GM13976 (cell line): ENCODE measurements at regions not wholly inside any gene's neighbourhood (a gene's known extent, or its start where the extent isn't known, plus 50 kb on each side); places are given as distances from the start of the nearest gene placed in this dataset.
A peak's percentile ranks its signal among the peaks of the same experiment; 100 is the strongest.

ENCODE experiments used
- DNase-seq: peaks from one replicate; pipeline ENCODE4 v3.0.0; 2012; ENCODE audit warnings: low spot score
- CTCF ChIP-seq: IDR thresholded peaks from 2 replicates; pipeline ENCODE4 v1.5.1; 2012; ENCODE audit warnings: borderline replicate concordance, mild to moderate bottlenecking; ENCODE audit not compliant: insufficient read depth; ENCODE audit errors: extremely low read depth, missing control alignments, control extremely low read depth
- in situ Hi-C: fragments of 300-500 bp; cut with MboI; formaldehyde crosslinking; loops from one replicate; pipeline ENCODE4 v1.12.0; 2022; ENCODE audit warnings: low sequenced_read_pairs, mixed read lengths, inconsistent platforms; ENCODE audit not compliant: unreplicated experiment

- TF ChIP-seq CTCF = no peak
- in situ Hi-C loops = loop anchor here (10.0 to 25.0 kb wide), 2 partner anchors 874 to 1382 kb away; no protein-coding TSS in a partner anchor
- no peak for DNase-seq
Observed at GRCh38 chr16:75780669-75781068, 54.4 kb upstream of the CPHXL start.

GRCh38 chr16:75781683-75782343 is 55.5 kb upstream of the CPHXL start:
- in situ Hi-C loops = loop anchor here (10.0 to 25.0 kb wide), 2 partner anchors 873 to 1380 kb away; no protein-coding TSS in a partner anchor
- TF ChIP-seq CTCF = no peak
- no peak for DNase-seq

GRCh38 chr16:75787440-75787839 is 61.1 kb upstream of the CPHXL start:
- no peak for DNase-seq
- in situ Hi-C loops = loop anchor here (10.0 to 25.0 kb wide), 2 partner anchors 867 to 1375 kb away; no protein-coding TSS in a partner anchor
- TF ChIP-seq CTCF = no peak

GRCh38 chr16:75789237-75789636 is 62.9 kb upstream of the CPHXL start:
- TF ChIP-seq CTCF = peak; percentile 49
- peak; percentile 71 for DNase-seq
- in situ Hi-C loops = loop anchor here (10.0 to 25.0 kb wide), 2 partner anchors 866 to 1373 kb away; no protein-coding TSS in a partner anchor

DNA sequence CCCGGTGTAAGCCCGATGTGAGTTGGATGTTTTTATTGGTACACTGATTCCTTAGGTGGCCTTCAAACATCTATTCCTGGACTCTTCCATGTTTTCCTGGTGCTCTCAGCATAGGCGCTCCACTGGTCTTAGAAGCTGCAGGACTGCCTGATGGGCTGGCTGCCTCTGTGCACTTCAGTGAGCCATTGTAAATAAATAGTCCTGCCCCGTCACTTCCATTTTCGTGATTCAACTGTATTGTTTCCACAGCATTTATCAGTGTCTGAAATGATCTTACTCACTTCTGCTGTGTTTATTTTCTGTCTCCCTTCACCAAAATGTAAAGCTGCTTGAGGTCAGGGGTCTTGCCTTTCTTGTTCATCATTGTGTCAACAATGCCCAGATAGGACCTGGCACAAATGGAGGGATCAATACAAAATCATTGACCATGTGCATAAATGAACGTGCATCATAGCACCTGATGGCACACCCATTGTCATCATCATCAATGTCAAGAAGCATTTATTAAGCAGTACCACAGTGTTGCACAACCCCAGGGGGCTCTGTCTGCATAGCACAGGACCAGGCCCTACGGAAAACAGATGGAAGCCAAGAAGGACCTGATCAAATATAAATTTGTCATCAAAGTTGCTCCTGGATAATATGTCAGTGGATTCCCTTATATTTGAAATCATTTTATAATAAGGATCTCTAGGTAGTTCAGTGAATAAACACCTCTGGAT is 66.6 kb upstream of the CPHXL start:
- in situ Hi-C loops = loop anchor here (25.0 kb wide), 1 partner anchor 1369 kb away; no protein-coding TSS in a partner anchor
- no peak for DNase-seq
- TF ChIP-seq CTCF = no peak

- in situ Hi-C loops = loop anchor here (25.0 kb wide), 1 partner anchor 1369 kb away; no protein-coding TSS in a partner anchor
- no peak for TF ChIP-seq CTCF
- no peak for DNase-seq
Observed at GRCh38 chr16:75793641-75794040, 67.4 kb upstream of the CPHXL start.
